PFSK-1 (cell line): ENCODE measurements at regions not wholly inside any gene's neighbourhood (a gene's known extent, or its start where the extent isn't known, plus 50 kb on each side); places are given as distances from the start of the nearest gene placed in this dataset.

ENCODE experiments used
- FOXP2 ChIP-seq: optimal IDR thresholded peaks from 2 replicates; pipeline ENCODE3; 2011; ENCODE audit warnings: borderline replicate concordance, control low read depth, inconsistent platforms; ENCODE audit not compliant: insufficient read depth; ENCODE audit errors: extremely low read length, extremely low read depth
- POLR2AphosphoS5 ChIP-seq: IDR thresholded peaks from 2 replicates; pipeline ENCODE4 v1.6.1; 2012; ENCODE audit warnings: low read depth, mild to moderate bottlenecking, control low read depth, low read length, moderate library complexity
- SIN3A ChIP-seq: IDR thresholded peaks from 2 replicates; pipeline ENCODE4 v1.6.1; 2012; ENCODE audit warnings: mild to moderate bottlenecking, low read length, moderate library complexity, borderline replicate concordance; ENCODE audit not compliant: insufficient read depth
- TAF1 ChIP-seq: IDR thresholded peaks from 2 replicates; pipeline ENCODE4 v1.6.1; 2012; ENCODE audit warnings: low read length, control low read depth, borderline replicate concordance; ENCODE audit not compliant: insufficient read depth
- TF ChIP-seq, protein P1 (sequence below), 2 experiments: IDR thresholded peaks; 2 replicates each; pipeline versions ENCODE4 v1.6.1 to v1.8.0; 2011 to 2012; ENCODE audit warnings: low read depth in 2 of 2, low read length in 2 of 2, control low read depth in 1 of 2, inconsistent platforms in 1 of 2, mild to moderate bottlenecking in 1 of 2, moderate library complexity in 1 of 2; ENCODE audit not compliant: insufficient read depth in 1 of 2

DNA sequence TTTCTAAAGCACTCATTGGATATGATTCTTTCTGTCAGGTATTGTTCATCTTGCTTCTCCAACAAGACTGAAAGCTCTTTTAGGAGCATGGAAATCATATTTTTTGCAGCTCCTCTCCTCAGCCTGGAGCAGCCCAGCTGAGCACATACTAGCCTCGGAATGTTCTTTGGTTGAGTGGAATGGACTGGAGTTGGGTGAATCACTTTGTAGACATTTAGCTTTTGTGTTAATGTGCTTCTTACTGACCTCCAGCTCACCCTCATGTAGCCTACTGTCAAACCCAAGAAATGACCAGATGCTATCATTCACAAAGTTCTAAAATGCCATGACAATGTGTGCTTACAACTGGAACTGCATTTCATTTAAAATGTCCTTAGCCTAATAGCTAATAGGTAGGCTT, 161.1 kb downstream of the NUAK1 start:
- TF ChIP-seq, protein P1, sequence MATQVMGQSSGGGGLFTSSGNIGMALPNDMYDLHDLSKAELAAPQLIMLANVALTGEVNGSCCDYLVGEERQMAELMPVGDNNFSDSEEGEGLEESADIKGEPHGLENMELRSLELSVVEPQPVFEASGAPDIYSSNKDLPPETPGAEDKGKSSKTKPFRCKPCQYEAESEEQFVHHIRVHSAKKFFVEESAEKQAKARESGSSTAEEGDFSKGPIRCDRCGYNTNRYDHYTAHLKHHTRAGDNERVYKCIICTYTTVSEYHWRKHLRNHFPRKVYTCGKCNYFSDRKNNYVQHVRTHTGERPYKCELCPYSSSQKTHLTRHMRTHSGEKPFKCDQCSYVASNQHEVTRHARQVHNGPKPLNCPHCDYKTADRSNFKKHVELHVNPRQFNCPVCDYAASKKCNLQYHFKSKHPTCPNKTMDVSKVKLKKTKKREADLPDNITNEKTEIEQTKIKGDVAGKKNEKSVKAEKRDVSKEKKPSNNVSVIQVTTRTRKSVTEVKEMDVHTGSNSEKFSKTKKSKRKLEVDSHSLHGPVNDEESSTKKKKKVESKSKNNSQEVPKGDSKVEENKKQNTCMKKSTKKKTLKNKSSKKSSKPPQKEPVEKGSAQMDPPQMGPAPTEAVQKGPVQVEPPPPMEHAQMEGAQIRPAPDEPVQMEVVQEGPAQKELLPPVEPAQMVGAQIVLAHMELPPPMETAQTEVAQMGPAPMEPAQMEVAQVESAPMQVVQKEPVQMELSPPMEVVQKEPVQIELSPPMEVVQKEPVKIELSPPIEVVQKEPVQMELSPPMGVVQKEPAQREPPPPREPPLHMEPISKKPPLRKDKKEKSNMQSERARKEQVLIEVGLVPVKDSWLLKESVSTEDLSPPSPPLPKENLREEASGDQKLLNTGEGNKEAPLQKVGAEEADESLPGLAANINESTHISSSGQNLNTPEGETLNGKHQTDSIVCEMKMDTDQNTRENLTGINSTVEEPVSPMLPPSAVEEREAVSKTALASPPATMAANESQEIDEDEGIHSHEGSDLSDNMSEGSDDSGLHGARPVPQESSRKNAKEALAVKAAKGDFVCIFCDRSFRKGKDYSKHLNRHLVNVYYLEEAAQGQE (IDR thresholded peaks at IDR 0.05; ENCODE audit: insufficient read depth in 1 of 2, low read depth in 2 of 2, low read length in 2 of 2) = no peak
- TF ChIP-seq TAF1 = no peak
- no peak for TF ChIP-seq POLR2AphosphoS5
- no peak for TF ChIP-seq SIN3A
- no peak for TF ChIP-seq FOXP2
